Embryonic facial prominence (tissue), 1 donor: ENCODE measurements at regions not wholly inside any gene's neighbourhood (a gene's known extent, or its start where the extent isn't known, plus 50 kb on each side); places are given as distances from the start of the nearest gene placed in this dataset.

ENCODE experiments used
- DNase-seq: peaks from one replicate; pipeline ENCODE4 v3.0.0-alpha.2; 2016; ENCODE audit errors: extremely low spot score

DNA sequence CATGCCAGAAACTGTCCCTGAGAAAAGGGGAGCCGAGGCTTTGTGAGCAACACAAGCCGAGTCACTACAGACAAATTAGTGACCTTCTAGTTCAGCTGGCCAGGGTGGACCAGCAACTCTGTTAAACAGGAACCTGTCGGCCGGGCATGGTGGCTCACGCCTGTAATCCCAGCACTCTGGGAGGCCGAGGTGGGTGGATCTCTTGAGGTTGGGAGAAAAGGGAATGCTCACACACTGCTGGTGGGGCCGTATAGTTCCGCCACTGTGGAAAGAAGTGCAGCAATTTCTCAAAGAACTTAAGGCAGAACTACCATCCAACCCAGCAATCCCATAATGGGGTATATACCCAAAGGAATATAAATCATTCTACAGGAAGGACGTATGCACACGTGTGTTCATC is 67.8 kb downstream of the C16orf95 start:
- no peak for DNase-seq

DNA sequence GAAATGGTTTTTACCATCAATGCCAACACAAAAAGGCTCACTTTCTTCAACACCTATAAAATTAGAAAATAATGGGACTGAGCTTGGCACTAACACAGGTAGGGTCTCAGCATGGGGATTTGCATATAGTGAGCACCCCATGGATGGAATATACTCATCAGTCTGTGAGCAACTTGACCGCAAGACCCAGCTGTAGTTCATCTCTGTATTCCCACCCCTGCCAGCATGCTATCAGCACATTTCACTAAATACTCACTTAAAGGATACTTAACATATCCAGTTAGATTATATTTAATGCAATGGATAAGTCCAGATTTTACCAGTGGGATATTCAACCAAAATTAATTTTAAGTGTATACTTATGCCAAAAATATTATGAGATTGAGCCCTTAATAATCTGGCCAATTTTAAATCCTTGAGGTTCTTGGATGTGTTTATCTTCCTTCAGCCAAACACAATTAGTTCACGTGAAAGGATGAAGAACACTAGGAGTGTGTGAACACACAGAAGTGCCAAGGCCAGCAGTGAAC is 66.7 kb downstream of the C16orf95 start:
- no peak for DNase-seq

DNA sequence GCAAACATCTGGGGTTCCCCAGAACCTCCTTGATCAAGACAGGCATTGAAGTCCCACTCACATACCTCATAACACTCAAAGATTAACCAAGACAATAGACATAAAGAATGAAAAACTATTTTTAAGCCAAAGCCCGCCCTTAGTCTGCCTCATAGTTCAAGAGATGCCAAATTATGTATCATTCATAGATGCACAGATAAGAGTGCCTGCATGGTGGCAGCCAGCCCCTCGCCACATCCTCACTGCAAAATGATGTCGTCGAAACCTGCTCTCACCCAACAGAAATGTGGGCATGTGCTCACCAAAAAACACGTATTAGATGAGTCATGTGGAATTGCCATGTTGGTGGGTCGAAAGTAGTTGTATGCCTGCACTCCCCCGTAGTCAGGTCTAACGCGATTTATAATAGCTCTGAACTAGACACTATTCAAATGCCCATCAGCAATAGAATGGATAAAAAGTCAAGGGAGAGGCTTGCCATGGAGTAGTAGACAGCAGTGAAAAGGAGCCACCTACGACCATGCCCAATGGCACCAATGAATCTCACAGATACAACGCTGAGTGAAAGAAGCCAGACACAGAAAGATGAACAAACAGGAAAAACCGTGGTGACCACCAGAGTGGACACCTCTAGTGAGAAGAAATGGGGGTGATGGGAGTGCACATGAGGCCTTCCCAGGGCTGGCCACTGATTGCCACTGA is 64.8 kb downstream of the C16orf95 start:
- no peak for DNase-seq
